ENCODE measurements at regions not wholly inside any gene's neighbourhood (a gene's known extent, or its start where the extent isn't known, plus 50 kb on each side); places are given as distances from the start of the nearest gene placed in this dataset.
A peak's percentile ranks its signal among the peaks of the same experiment; 100 is the strongest.

DNA sequence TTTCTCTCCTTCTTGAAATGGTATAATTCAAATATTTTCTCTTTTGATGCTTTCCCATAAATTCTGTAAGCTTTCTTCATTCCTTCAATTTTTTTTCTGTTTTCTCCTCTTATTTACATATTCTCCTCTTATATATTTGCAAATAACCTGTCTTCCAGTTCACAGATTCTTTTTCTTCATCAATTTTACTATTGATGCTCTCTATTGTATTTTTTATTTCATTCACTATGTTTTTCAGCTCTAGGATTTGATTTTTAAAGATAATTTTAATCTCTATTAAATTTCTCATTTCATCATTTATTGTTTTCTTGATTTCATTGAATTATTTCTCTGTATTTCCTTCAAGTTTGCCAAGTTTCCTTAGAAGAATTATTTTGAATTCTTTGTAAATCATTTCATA, 54.0 kb upstream of the PRPS1L1 start:
- no peak overlapping the region for H3K4me3 ChIP-seq
- H3K27me3 ChIP-seq = no peaks in the 10 kb centered on the region
- no peaks in the 10 kb centered on the region for H3K36me3 ChIP-seq
- no peak for DNase-seq (ENCODE audit: low spot score in 2 of 2)
- H3K27ac ChIP-seq = no peak overlapping the region
- peaks cover 0 to 12% (median 5%) of the 10 kb centered on the region in 4 donors for H3K4me1 ChIP-seq
- H3K9me3 ChIP-seq = peaks cover 0 to 22% (median 0%) of the 10 kb centered on the region in 4 donors
- TF ChIP-seq POLR2A (IDR thresholded peaks at IDR 0.05) = no peak
- TF ChIP-seq, protein P1, sequence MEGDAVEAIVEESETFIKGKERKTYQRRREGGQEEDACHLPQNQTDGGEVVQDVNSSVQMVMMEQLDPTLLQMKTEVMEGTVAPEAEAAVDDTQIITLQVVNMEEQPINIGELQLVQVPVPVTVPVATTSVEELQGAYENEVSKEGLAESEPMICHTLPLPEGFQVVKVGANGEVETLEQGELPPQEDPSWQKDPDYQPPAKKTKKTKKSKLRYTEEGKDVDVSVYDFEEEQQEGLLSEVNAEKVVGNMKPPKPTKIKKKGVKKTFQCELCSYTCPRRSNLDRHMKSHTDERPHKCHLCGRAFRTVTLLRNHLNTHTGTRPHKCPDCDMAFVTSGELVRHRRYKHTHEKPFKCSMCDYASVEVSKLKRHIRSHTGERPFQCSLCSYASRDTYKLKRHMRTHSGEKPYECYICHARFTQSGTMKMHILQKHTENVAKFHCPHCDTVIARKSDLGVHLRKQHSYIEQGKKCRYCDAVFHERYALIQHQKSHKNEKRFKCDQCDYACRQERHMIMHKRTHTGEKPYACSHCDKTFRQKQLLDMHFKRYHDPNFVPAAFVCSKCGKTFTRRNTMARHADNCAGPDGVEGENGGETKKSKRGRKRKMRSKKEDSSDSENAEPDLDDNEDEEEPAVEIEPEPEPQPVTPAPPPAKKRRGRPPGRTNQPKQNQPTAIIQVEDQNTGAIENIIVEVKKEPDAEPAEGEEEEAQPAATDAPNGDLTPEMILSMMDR (IDR thresholded peaks at IDR 0.05) = no peak
- no peak for TF ChIP-seq EP300 (IDR thresholded peaks at IDR 0.05)

DNA sequence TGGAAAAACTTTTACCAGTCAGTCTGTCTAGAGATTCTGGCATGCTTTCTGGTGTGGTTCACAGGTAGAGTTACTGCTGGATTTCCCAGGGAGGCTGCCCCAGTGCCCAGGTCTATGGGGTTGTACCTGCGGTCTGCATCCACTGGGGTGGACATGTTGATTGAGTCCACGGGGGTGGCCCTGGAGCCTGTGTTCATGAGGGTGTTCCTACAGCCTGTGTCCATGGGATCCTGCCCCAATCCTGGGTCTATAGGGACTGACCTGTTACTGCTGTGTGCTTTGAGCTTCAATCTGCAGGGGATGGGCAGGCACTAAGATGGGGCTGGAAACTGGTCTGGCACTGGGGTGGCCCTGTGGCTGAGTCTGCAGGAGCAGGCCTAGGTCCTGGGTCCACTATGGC, 54.5 kb upstream of the PRPS1L1 start:
- no peaks in the 10 kb centered on the region for H3K36me3 ChIP-seq
- peaks cover 0 to 22% (median 0%) of the 10 kb centered on the region in 4 donors for H3K9me3 ChIP-seq
- no peak overlapping the region for H3K4me3 ChIP-seq
- TF ChIP-seq, protein P1 (IDR thresholded peaks at IDR 0.05) = no peak
- TF ChIP-seq POLR2A (IDR thresholded peaks at IDR 0.05) (no peak), EP300 (IDR thresholded peaks at IDR 0.05) (no peak)
- WGBS, 2 donors = 97% methylated on average over 2 of the region's 2 CpGs; no CpG with 5 or more reads in 1 of the 2 donors
- H3K4me1 ChIP-seq = peaks cover 0 to 14% (median 5%) of the 10 kb centered on the region in 4 donors
- no peak overlapping the region for H3K27ac ChIP-seq
- no peaks in the 10 kb centered on the region for H3K27me3 ChIP-seq
- DNase-seq (ENCODE audit: low spot score in 2 of 2) = no peak

DNA sequence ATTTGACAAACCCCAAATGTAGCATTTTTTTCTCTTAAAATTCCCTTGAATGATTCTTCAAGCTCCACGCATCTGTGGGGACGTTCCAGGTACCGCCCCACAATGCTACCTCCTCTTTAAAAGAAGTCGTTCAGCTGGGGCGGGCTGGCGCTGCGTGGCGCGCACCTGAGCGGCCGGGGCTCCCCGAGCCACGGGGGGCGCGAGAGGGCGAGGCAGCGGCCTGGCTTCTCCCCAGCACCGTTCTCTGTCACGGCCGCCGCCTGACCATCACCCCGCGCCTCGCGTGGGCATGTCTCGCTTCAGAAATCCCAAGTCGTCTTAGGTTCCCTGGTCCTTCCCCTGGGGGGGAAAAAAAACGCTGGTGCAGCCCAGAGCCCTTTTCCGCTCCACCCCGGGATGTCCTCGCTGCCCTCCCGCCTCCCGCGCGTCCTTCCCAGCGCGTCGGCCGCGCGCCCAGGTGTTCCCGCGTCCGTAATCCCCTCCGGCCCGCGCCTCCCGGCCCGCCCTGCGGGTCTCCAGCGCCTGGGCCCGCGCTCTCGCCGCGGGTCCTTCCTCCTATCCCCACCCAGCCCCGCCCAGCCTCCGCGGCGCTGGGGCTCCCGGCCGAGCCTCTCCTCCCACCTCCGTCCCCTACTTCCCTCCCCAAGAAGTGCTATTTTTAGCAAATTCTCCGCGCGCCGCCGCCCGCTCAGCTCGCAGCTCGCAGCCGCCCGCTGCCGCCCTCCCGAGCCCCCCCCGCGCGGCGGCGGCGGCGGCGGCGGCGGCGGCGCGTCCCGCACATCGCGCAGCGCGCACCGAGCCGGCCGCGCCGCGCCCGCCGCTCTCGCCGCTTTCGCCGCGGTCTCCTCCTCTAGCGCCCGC, 58.7 kb upstream of the PRPS1L1 start:
- H3K27me3 ChIP-seq = no peaks in the 10 kb centered on the region
- H3K4me1 ChIP-seq = peaks cover 0 to 25% (median 5%) of the 10 kb centered on the region in 4 donors
- H3K4me3 ChIP-seq = peak overlapping the region; percentile 59 to 94 (median 66)
- no peaks in the 10 kb centered on the region for H3K36me3 ChIP-seq
- TF ChIP-seq, protein P1 (IDR thresholded peaks at IDR 0.05) = peak in 2 of 5 experiments; percentile 14 to 26
- no peak for TF ChIP-seq POLR2A (IDR thresholded peaks at IDR 0.05)
- no peak for TF ChIP-seq EP300 (IDR thresholded peaks at IDR 0.05)
- H3K9me3 ChIP-seq = peaks cover 0 to 11% (median 0%) of the 10 kb centered on the region in 4 donors
- WGBS, 2 donors = 1 to 2% methylated on average over 51 to 106 of the region's 108 CpGs
- peak overlapping the region in 3 of 4 donors; percentile 46 to 84 (median 71) for H3K27ac ChIP-seq
- DNase-seq (ENCODE audit: low spot score in 2 of 2) = no peak

DNA sequence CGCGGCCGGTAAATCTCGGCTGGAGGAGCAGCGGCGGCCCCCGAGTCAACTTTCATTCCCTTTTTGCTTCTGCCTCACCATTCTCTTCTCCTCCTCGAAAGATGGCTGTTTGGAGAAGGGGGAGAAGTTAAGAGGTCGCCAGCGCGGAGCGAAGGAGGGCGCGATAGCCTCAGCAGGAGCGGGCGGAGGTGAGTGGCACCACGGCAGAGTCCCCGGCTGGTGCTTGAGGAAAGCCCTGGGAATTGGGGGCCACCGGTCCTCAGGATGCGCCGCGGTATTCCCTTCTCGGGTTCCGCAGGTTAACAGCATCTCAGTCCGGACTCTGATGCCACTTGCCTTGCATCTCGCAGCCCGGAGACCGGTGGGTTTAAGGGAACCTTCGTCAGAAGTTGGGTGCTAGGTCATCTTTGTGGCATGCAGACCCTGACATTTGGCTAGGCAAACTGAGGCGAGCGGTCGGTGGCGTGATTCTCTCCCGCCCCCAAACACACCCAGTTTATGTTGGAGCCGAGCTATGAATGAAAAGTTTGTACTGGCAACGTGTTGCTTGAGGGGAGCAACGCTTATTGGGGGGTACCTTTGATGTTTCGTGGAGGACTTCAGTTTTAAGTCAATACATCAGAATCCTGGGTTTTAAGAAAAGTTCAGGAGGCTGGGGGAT, 59.5 kb upstream of the PRPS1L1 start:
- TF ChIP-seq EP300 (IDR thresholded peaks at IDR 0.05) (no peak), POLR2A (IDR thresholded peaks at IDR 0.05) (no peak)
- TF ChIP-seq, protein P1 (IDR thresholded peaks at IDR 0.05) = no peak
- Histone ChIP-seq H3K27ac (peak overlapping the region in 3 of 4 donors; percentile 9 to 84 (median 20)), H3K27me3 (no peaks in the 10 kb centered on the region), H3K4me3 (peak overlapping the region; percentile 56 to 94 (median 66)), H3K9me3 (peaks cover 0 to 3% (median 0%) of the 10 kb centered on the region in 4 donors), H3K36me3 (no peaks in the 10 kb centered on the region), H3K4me1 (peaks cover 0 to 25% (median 5%) of the 10 kb centered on the region in 4 donors)
- no peak for DNase-seq (ENCODE audit: low spot score in 2 of 2)
- 3% methylated on average over 32 to 38 of the region's 38 CpGs for WGBS, 2 donors

DNA sequence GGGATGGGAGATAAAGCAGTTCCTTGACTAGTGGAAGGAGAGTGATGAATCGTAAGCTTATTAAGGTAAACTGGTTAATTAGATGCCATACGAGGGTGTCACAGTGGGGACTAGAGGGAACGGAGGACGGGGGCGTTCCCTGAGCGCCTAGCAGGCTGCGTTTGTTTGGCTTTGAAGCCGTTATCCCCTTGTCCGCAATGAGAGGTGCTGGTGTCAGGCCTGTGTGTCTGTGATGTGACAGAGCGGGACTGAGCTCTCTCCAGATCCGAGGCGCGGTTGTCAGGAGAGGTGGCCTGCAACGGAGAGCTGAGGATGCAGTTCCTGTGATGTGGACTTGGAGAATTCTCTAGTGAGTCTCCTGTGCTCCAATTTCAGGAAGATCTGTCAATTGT, 60.0 kb upstream of the PRPS1L1 start:
- peak overlapping the region in 2 of 4 donors; percentile 20 to 84 for H3K27ac ChIP-seq
- H3K4me3 ChIP-seq = peak overlapping the region; percentile 56 to 94 (median 66)
- WGBS, 2 donors = 30 to 45% methylated on average over 14 of the region's 14 CpGs
- TF ChIP-seq, protein P1 (IDR thresholded peaks at IDR 0.05) = no peak
- TF ChIP-seq POLR2A (IDR thresholded peaks at IDR 0.05) (no peak), EP300 (IDR thresholded peaks at IDR 0.05) (no peak)
- H3K27me3 ChIP-seq = no peaks in the 10 kb centered on the region
- no peak for DNase-seq (ENCODE audit: low spot score in 2 of 2)
- H3K36me3 ChIP-seq = no peaks in the 10 kb centered on the region
- H3K4me1 ChIP-seq = peaks cover 0 to 25% (median 5%) of the 10 kb centered on the region in 4 donors
- H3K9me3 ChIP-seq = no peaks in the 10 kb centered on the region

Measured in tibial nerve (tissue), 4 donors.